ENCODE measurements at regions not wholly inside any gene's neighbourhood (a gene's known extent, or its start where the extent isn't known, plus 50 kb on each side); places are given as distances from the start of the nearest gene placed in this dataset.
A peak's percentile ranks its signal among the peaks of the same experiment; 100 is the strongest.

- DNase-seq: no peak
Measured at GRCh38 chr5:157923765-157924164, 64.8 kb upstream of the CLINT1 start.

DNA sequence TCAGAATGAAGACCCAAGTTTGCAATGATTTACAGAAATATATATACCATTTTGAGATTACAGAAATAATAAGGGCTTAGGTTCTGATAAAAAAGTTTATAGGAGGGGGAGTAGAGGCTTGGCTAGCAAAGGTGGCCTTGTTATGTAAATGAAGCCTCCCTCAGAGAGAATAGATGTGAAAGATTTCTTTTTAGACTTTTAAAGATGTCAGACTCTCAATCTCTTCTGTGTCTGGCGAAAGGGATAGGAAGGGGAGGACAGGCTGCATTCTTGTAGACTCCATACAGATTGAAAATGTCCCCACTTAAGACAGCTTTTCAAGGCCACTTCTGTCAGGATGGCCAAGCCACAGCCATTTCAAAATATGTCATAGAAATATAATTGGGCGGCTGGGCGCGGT, 63.1 kb upstream of the CLINT1 start:
- no peak for DNase-seq

DNA sequence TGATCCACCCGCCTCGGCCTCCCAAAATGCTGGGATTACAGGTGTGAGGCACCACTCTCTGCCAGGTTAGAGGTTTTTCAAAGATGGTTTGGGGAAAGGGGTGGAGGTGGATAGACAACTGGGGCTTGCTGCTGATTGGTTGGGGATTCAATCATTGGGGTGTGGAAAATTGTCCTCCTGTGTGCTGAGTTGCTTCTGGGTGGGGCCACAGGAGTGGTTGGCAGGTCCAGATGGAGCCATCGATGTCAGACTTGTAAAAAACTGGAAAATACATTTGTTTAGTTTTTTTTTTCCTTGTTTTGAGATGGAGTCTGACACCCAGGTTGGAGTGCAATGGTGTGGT, 61.9 kb upstream of the CLINT1 start:
- no peak for DNase-seq

GRCh38 chr5:157918811-157919742, 60.1 kb upstream of the CLINT1 start:
- DNase-seq: no peak

GRCh38 chr5:157917899-157918809, 59.2 kb upstream of the CLINT1 start:
- DNase-seq: peak; percentile 40

- no peak for DNase-seq
Measured at GRCh38 chr5:157917491-157917890, 58.5 kb upstream of the CLINT1 start.

DNA sequence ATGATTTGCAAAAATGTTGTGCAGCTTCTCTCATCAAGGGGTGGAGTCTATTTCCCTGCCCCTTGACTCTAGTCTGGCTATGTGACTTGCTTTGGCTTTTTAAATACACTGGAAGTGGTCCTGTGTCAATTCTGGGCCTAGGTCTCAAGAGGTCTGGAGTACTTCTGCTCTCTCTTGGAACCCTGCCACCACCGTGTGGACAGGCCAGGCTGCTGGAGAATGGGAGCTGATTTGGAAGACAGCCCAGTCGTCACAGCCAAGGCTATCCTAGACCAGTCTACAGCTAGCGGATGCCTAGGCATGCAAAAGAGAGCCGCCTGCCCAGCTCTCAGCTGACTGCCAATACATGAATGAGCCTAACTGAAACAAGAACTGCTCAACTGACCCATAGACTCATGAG, 56.7 kb upstream of the CLINT1 start:
- no peak for DNase-seq

DNA sequence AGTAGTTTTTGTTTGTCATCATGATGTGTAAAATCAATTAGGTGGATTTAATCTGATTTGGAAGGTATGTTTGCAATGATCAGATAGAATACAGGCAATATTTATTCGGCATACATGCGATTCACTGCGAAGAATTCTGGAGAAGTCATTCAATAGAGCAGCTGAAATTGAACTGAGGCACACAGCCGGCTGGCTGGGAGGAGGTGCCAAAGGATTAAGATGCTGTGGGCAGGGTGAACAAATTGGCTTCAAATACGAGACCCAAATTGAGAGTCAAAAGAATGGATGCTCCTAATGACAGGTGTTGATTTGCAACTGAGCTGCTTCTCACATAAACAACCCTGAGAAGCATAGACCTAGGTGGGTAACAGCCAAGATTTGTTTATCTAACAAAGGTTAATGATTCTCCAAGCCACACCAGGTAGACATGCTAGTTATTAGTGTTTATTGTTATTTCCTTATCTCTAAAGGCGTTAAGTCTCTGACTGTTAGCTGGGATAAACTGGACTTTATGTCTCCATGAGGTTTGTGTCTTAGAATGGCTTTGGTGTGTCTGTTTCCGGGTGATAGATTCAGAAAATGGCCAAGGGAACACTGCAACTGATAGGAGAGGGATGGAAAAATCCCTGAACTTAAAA, 55.3 kb upstream of the CLINT1 start:
- no peak for DNase-seq

DNA sequence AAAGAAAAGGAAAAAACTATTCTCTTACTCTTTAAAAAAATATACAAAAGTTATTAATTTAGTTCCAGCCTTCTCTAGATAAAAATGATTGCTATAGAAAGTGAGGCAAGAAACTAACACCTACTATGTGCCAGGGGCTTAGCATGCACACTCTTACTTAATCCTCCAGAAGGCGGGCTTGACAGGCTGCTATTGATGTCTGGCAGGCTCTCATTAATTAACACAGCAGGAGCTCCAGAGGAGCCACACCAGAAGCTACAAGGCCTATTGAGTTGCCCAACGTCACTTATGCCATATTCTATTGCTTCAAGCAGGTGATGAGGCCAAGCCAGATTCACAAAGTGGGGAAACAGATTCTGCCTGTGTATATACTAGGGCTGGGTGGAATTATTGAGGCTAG, 54.6 kb upstream of the CLINT1 start:
- DNase-seq: no peak

DNA sequence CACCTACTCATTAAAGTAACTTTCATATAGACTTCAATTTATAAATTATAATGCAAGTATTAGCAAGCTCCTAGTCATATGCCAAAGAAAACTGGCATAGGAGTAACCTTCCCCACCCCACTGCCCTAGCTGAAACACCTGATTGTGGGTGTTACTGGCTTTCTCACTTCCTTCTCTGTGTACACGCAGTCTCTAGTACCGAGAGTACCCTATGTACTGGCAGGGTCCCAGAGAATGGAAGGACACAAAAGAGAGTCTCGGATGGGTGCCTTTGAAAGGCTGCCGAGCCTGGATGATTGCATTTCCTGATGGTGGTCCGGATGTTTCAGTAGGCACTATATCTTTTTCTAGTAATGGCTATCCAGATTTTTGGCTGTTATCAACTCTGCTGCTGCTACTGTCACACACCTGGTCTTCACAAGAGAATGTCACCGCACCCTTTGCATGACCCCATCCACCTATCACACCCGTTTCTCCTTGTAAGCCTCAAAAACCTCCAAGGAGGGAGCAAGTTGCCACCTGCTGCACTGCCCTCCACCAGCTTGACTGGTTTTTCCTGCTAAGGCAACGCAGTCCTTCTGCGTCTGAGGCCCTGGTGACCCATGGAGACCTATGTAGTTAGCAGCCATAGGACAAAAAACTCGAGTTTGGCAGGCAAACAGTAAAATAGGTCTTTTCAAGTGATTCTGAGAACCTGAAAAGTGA, 53.8 kb upstream of the CLINT1 start:
- DNase-seq: no peak

DNA sequence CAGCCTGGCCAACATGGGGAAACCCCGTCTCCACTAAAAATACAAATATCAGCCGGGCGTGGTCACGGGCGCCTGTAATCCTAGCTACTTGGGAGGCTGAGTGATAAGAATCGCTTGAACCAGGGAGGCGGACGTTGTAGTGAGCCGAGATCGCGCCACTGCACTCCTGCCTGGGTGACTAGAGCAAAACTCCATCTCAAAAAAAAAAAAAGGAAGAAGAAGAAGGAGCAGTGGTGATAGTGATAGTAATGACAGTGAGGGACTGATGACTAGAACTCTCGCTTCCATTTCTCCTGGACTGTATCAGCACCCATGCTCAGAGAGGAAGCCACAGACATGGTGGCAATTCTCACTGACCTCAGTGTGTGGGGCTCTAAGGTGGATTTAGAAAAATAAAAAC, 52.6 kb upstream of the CLINT1 start:
- DNase-seq: no peak
